RCC 7860 (cell line): ENCODE measurements at regions not wholly inside any gene's neighbourhood (a gene's known extent, or its start where the extent isn't known, plus 50 kb on each side); places are given as distances from the start of the nearest gene placed in this dataset.
A peak's percentile ranks its signal among the peaks of the same experiment; 100 is the strongest.
"Not testable (repeated sequence)": the region's sequence is repeated elsewhere in the genome, so short reads cannot be mapped to it uniquely, and the experiment has no call there.

Source experiments
- DNase-seq: peaks from one replicate; pipeline ENCODE4 v3.0.0-alpha.2; 2015; ENCODE audit warnings: low spot score
- FAIRE-seq: peaks from 2 replicates; lab custom pipeline; 2012; peaks lifted over from hg19 to GRCh38; lab: Jason Lieb, UNC

DNA sequence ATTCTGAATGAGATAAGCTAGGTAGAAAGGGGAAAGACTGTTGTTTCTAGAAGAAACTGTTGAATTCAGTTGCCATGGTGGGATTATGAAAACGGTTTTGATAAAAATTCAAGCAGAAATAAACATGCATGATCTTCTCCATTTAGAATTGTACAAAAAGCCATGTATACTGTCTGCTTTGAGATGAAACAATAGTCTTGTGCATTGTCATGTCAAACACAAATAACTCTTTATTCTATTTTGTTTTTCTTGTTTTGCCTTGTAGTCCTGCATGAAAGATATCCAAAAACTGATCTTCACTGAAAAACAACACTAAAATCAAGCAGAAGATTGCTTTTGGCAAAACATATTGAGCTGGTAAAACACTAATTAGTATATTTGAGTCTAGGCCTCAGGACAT lies 659.9 kb downstream of the LTN1 start:
- DNase-seq (no peak), FAIRE-seq (no peak)

GRCh38 chr21:28325618-28326017 lies 667.1 kb downstream of the LTN1 start:
- DNase-seq (no peak), FAIRE-seq (no peak)

- no peak for DNase-seq
- FAIRE-seq: no peak
Measured at GRCh38 chr21:28324690-28325089, 668.0 kb downstream of the LTN1 start.

GRCh38 chr21:28317177-28317950 lies 675.3 kb downstream of the LTN1 start:
- FAIRE-seq: no peak

GRCh38 chr21:28311411-28312190 lies 681.1 kb downstream of the LTN1 start:
- FAIRE-seq (peak; percentile 49), DNase-seq (no peak)

More at GRCh38 chr21:28317177-28317950, 675.3 kb downstream of the LTN1 start:
- no peak for DNase-seq

DNA sequence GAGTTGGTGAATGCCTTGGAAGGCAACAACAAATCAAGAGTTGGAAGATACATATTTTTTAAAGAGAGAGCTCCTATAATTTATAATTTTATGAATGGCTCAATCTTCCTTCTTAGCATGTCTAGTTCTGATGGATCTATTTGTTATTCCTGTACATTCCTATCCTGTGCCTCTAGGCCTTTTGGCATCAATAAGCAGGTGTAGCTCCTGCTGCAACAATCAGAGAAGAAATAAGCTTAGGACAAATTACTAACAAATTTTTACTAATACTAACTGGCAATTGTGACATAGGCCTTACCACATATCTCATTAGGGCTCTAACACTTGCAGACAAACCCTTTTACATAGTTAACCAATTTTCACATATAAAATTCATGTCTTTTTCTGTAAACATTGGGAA lies 682.0 kb downstream of the LTN1 start:
- no peak for DNase-seq
- FAIRE-seq: no peak

- DNase-seq: no peak
- FAIRE-seq: no peak
Measured at GRCh38 chr21:28310171-28310685, 682.4 kb downstream of the LTN1 start.

GRCh38 chr21:28309596-28309995 lies 683.1 kb downstream of the LTN1 start:
- FAIRE-seq (peak; percentile 86), DNase-seq (no peak)

DNA sequence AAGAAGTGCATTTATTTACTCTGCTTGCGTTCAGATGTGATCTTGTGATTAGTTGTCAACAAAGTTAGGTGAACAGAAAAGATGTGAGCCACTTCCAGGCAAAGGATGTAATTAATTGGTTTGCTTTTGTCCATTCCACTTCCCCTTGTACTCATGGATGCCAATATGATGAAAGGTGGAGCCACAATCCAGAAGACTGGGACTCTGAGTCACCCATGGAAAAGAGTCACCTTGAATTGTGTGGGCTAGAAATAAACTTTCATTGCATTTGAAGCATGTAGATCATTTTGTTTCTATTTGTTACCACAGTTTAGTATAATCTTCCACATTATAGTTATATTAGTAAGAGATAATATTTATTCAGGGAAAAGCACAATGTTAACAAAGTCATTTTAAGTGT lies 684.2 kb downstream of the LTN1 start:
- peak; percentile 50 for FAIRE-seq
- DNase-seq: no peak

GRCh38 chr21:28299946-28300345 lies 692.7 kb downstream of the LTN1 start:
- FAIRE-seq (no peak), DNase-seq (no peak)

GRCh38 chr21:28298251-28298672 lies 694.4 kb downstream of the LTN1 start:
- DNase-seq: no peak
- no peak for FAIRE-seq

- FAIRE-seq (no peak), DNase-seq (no peak)
Measured at GRCh38 chr21:28294051-28294450, 698.6 kb downstream of the LTN1 start.

DNA sequence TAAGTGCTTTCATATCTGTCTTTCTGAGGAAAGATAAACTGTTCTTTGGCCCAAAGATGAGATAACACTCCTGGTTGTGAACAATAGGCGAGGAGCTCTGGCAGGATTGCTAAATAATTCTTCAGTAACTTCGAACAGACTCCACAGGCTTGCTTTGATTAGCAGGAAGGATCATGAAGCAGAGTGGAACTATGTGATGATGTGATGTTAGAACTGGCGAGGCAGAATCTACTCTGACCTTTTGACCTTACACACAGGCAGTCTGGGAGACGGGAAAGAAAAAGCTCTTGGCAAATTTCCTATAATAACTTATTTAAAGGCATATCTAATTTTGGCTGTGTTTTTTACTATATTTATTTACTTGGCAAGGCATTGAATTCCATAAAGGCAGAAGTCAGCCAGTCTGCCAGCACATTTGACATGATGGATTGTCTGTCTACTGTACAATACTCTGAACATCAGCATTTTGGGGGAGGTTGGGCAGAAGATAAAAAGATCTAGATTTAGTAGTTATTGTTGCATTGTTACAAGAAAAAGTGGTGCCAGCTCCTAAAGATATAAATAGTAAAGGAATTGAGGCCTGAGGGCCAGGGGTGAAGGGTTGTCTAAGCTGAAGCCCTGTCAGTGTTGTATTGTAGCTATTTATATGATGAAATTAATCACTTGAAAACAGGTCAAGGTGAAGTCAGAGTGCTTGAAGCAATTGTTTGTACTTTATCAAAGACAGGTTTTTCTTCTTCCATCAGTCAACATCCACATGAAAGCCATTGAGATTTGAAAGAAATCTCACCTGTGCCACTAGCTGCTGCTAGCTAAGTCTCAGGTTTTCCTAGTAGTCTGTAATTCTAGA lies 708.8 kb downstream of the LTN1 start:
- DNase-seq (peak; percentile 14), FAIRE-seq (no peak)

GRCh38 chr21:28282833-28283232 lies 709.8 kb downstream of the LTN1 start:
- DNase-seq (no peak), FAIRE-seq (no peak)

DNA sequence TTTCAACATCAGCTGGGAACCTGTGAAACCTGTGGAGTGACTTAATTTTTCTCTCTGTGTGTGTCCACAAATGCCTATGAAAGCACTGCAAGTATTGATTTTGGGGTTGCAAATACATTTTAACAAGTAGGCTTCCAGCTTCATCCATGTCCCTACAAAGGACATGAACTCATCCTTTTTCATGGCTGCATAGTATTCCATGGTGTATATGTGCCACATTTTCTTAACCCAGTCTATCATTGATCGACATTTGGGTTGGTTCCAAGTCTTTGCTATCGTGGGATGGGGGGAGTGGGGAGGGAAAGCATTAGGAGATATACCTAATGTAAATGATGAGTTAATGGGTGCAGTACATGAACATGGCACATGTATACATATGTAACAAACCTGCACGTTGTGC lies 711.3 kb downstream of the LTN1 start:
- not testable (repeated sequence) for DNase-seq, FAIRE-seq

DNA sequence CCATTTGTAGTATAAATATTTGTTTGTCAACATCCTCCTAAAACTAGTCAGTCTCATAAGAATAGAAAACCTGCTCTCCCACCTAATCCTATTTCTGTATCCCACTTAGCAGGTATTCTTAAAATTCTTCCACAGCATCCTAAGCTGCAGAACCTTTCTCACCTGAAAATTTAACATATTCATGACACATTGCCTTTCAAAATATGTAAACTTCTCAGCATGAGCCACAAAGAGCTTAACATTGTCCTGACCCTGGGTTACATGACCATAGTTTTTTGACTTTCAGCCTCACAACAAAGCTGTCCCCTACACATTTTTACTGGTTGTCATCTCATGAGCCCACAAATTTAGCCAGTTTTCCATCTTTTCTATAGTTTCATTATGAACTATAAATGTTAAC lies 712.1 kb downstream of the LTN1 start:
- DNase-seq: no peak
- no peak for FAIRE-seq

DNA sequence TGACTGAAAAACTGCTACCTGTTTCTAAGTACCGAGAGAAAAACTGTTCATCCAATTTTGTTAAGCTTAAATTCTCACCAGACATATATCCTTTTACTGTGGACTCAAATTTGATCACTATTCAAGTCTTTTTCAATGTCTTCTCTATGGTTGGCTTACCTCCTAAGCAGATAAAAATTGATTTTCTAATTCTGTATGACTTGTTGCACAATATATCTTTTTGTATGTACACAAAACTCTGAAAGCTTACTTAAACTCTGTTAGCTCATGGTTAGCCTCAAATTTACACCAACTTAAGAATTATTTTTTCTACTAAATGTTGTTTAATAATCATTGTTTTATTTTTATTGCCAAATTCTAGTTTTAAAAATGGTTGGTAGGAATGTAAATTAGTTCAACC lies 715.4 kb downstream of the LTN1 start:
- FAIRE-seq (no peak), DNase-seq (no peak)

DNA sequence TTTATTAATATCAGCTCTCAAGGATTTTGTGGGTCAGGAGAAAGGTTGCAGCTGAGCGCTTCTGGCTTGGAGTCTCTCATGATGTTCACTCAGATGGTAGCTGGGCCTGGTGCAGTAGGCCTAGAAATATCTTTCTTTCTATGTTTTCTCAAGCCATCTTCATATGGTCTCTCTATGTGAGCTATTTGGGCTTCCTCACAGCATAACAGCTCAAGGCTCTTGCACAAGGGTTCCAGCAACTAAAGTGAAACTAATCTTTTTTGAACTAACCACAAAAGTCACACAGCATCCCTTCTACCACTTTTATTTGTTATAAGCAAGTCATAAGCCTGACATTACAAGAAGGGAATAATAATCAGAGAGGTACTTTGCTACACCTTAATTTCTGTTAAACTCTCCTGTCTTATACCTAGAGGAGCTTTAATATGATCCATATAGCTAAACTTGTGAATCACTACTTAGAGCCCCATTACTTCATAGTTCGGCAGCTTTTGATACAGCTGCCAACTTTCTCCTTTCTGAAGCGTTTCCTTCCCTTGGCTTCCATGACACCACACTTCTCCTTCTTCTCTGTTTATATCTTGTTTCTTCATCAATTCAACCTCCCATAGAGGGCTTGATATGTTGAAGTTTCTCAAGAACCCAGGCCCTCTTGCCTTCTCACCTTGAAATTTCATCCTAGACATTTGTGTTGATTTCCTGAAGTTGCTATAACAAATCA lies 720.2 kb downstream of the LTN1 start:
- no peak for DNase-seq
- FAIRE-seq: no peak

- DNase-seq (no peak), FAIRE-seq (no peak)
Measured at GRCh38 chr21:28269173-28269572, 723.5 kb downstream of the LTN1 start.

DNA sequence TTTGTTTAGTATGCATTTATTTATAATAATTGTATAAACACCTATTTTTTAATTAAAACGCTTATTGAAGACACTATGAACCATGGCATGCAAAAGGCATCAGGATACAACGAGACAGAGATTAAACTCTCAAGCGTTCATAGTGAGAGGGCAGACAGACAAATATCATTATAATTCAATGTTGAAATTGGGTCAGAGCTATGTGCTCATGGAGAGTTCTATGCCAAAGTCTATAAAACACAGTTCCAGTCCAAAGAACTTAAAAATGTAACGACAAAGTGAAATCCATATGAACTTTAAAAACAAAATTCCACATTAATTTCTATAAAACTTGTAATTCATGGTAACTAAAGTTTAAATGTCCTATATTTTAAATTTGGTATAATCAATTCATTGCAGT lies 724.0 kb downstream of the LTN1 start:
- DNase-seq (no peak), FAIRE-seq (no peak)
